ENCODE measurements at regions not wholly inside any gene's neighbourhood (a gene's known extent, or its start where the extent isn't known, plus 50 kb on each side); places are given as distances from the start of the nearest gene placed in this dataset.

- Histone ChIP-seq H3K4me2 (ENCODE audit: insufficient read depth, low read length) (no peak overlapping the region), H3K27me3 (ENCODE audit: control insufficient read depth in 2 of 2, insufficient read depth in 2 of 2, low read length in 2 of 2) (no peaks in the 10 kb centered on the region), H3K9me3 (replicated peaks; ENCODE audit: control insufficient read depth, insufficient read depth, low read length) (no peaks in the 10 kb centered on the region), H2AFZ (ENCODE audit: low read depth, low read length) (no peak overlapping the region), H3K9ac (replicated peaks; ENCODE audit: extremely low read depth, insufficient read depth, low read length) (no peak overlapping the region), H4K20me1 (replicated peaks; ENCODE audit: control insufficient read depth, extremely low read depth, insufficient read depth, low read length) (no peaks in the 10 kb centered on the region), H3K36me3 (ENCODE audit: control insufficient read depth in 2 of 2, extremely low read depth in 1 of 2, insufficient read depth in 2 of 2, low read length in 2 of 2) (no peaks in the 10 kb centered on the region), H3K79me2 (ENCODE audit: control insufficient read depth, insufficient read depth, low read length) (no peaks in the 10 kb centered on the region), H3K4me1 (ENCODE audit: control insufficient read depth, extremely low read depth, insufficient read depth, low read length) (no peaks in the 10 kb centered on the region), H3K9me1 (replicated peaks; ENCODE audit: control insufficient read depth, extremely low read depth, insufficient read depth, low read length) (no peaks in the 10 kb centered on the region), H3K27ac (ENCODE audit: insufficient read depth, low read depth, low read length) (no peak overlapping the region), H3K4me3 (replicated peaks in 1 of 3; ENCODE audit: insufficient read depth in 1 of 3, low read depth in 1 of 3, low read length in 3 of 3) (no peak overlapping the region)
- FAIRE-seq = no peak
- ChIA-PET POLR2A (no interaction called here), CTCF (interaction anchor here (0.7 to 1.0 kb wide), 2 partner anchors 15 to 24 kb away, joined by 3 read pairs; no protein-coding TSS in a partner anchor)
- no TSS peak for BruUV-seq (replicated peaks)
- TF ChIP-seq JUN (IDR thresholded peaks at IDR 0.05; ENCODE audit: borderline replicate concordance, insufficient read depth, insufficient read length, low read depth) (no peak), MYC (IDR thresholded peaks at IDR 0.05; ENCODE audit: low read depth, low read length) (no peak), FOS (IDR thresholded peaks at IDR 0.05; ENCODE audit: borderline replicate concordance, insufficient read depth, low read length) (no peak), EZH2 (IDR thresholded peaks at IDR 0.05; ENCODE audit: borderline replicate concordance, low read depth, low read length, severe bottlenecking) (no peak), POLR2A (IDR thresholded peaks at IDR 0.05; ENCODE audit: low read depth, low read length) (no peak), GATA2 (IDR thresholded peaks at IDR 0.05; ENCODE audit: insufficient read depth, insufficient read length, low read depth, low read length) (no peak), CTCF (IDR thresholded peaks at IDR 0.05; ENCODE audit: extremely low read depth in 1 of 2, insufficient read depth in 1 of 2, low read depth in 1 of 2, low read length in 2 of 2) (no peak), POLR2AphosphoS5 (IDR thresholded peaks at IDR 0.05; ENCODE audit: insufficient read depth, low read depth, low read length) (no peak)
- TF ChIP-seq, protein P1, sequence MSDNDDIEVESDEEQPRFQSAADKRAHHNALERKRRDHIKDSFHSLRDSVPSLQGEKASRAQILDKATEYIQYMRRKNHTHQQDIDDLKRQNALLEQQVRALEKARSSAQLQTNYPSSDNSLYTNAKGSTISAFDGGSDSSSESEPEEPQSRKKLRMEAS (IDR thresholded peaks at IDR 0.05; ENCODE audit: insufficient read depth, insufficient read length) = no peak
- intact Hi-C loops (cut with micrococcal nuclease) (no loop called here), dilution Hi-C loops (cut with MboI; ENCODE audit: extremely low pct_ligation_motif_present, low sequenced_read_pairs) (no loop called here)
- DNase-seq (ENCODE audit: low read depth, low spot score) = no peak
Observed at GRCh38 chr13:108508263-108508662, 121.1 kb upstream of the MYO16 start.
